ENCODE measurements at regions not wholly inside any gene's neighbourhood (a gene's known extent, or its start where the extent isn't known, plus 50 kb on each side); places are given as distances from the start of the nearest gene placed in this dataset.

DNA sequence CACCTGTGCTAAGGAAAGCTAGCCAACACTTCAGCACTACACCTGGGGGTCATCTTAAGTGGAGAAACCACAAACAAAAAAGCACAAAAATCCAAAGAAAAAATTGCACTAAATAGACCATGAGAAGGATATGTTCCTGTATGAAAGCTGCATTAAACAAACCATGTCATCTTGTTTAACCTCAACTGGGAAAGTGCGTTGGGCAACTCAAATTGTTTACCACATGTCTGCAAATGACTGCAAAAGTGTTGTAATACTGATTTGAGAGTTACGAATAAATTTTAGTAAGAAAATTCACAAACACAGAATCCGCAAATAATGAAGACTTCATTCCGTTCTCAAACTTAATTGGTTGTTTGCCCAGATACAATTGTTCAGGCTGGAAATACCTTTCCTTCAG lies 111.9 kb upstream of the EGFR start:
- TF ChIP-seq, protein P1, sequence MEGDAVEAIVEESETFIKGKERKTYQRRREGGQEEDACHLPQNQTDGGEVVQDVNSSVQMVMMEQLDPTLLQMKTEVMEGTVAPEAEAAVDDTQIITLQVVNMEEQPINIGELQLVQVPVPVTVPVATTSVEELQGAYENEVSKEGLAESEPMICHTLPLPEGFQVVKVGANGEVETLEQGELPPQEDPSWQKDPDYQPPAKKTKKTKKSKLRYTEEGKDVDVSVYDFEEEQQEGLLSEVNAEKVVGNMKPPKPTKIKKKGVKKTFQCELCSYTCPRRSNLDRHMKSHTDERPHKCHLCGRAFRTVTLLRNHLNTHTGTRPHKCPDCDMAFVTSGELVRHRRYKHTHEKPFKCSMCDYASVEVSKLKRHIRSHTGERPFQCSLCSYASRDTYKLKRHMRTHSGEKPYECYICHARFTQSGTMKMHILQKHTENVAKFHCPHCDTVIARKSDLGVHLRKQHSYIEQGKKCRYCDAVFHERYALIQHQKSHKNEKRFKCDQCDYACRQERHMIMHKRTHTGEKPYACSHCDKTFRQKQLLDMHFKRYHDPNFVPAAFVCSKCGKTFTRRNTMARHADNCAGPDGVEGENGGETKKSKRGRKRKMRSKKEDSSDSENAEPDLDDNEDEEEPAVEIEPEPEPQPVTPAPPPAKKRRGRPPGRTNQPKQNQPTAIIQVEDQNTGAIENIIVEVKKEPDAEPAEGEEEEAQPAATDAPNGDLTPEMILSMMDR (IDR thresholded peaks at IDR 0.05 in 4 of 5, conservative IDR thresholded peaks at IDR 0.05 in 1 of 5), result no peak
- no peak for TF ChIP-seq POLR2A (IDR thresholded peaks at IDR 0.05)

All from gastrocnemius medialis (tissue), 4 donors.